Inflammatory macrophage treated with lipopolysaccharide for 1 hour (primary cell): ENCODE measurements at regions not wholly inside any gene's neighbourhood (a gene's known extent, or its start where the extent isn't known, plus 50 kb on each side); places are given as distances from the start of the nearest gene placed in this dataset.
"Not testable (repeated sequence)": the region's sequence is repeated elsewhere in the genome, so short reads cannot be mapped to it uniquely, and the experiment has no call there.

ENCODE experiments used
- DNase-seq, 2 donors: peaks; one replicate each; pipeline ENCODE4 v3.0.0-alpha.2; 2020 to 2022

- no peak for DNase-seq
Observed at GRCh38 chr3:147333098-147333497, 73.2 kb downstream of the ZIC4 start.

DNA sequence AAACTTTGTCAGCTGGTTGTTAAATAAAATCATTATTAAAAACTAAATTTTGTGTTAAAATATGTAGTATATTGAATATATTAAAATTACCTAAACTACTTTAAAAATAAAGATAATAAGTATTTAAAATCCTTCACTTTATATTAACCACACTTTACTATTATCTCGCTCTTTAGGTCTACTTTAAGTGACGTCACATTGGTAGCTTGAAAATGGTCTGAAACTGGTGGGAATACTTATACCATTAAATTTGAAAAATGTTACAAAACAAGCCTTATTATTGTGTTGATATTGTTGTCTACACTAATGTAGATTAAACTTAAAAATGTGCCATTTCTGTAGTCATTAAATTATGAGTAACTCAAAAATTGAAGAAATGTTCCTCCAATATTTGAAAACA, 77.6 kb downstream of the ZIC4 start:
- DNase-seq = no peak

DNA sequence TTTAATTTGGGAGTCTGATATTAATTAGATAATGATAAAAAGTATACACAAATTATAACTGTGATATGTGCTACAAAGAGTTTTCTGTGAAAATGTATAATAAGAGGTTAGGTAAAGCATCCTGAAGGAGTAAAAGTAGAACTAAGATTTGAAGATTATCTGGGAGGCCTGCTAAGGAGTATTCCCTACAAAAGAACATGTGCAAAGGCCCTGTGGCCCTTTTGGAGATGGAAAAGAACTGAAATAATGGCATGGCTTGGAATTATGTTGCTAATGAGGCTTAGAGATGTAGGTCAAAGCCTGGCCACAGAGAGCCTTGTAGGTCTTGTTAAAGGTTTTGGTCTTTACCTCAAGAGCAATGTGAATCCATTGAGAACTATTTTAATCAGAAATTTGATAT, 82.0 kb downstream of the ZIC4 start:
- DNase-seq = no peak

DNA sequence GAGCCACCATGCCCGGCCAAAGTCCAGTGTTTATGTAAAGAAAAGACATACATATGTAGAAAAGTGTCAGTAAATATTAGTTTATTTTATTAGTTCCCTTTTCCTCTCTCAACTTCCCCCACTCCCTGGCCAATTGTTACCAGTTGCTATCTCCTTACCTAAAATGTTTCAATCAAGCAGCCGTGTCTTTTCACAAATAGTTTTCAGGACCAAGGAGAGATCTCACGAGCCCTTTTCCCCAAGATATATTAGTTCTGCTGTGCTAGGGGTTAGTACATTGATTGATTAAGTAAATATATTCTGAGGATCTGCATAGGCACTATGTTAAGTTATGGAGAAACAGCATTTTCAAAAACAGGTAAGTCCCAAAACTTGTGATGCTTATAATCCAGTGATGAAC, 87.4 kb downstream of the ZIC4 start:
- no peak for DNase-seq

- not testable (repeated sequence) for DNase-seq
Observed at GRCh38 chr3:147317080-147317479, 89.3 kb downstream of the ZIC4 start.

GRCh38 chr3:147313513-147313912, 92.8 kb downstream of the ZIC4 start:
- DNase-seq = no peak

DNA sequence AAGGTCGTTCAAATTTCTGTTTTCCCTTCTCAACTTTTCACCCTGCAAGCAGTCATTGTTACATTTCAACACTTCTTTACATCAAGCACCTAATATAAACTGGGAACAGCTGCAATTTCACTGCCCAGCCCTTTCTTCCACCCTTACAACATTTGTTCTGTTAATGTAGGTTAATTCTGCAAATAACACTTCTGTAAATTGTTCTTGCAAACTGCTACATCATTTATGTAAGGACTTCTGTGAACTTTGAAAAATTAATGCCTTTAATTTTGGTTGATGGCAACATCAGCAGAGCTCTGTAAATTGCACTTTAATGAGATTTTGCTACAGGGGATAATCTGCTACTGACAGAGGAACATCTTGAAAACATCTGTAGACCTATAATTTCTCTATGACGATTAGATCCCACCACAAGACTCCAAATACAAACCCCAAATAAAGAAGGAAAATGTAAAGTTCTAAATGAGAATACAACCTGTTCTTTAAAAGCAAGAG, 93.5 kb downstream of the ZIC4 start:
- DNase-seq = no peak

GRCh38 chr3:147311716-147312115, 94.6 kb downstream of the ZIC4 start:
- DNase-seq = no peak

DNA sequence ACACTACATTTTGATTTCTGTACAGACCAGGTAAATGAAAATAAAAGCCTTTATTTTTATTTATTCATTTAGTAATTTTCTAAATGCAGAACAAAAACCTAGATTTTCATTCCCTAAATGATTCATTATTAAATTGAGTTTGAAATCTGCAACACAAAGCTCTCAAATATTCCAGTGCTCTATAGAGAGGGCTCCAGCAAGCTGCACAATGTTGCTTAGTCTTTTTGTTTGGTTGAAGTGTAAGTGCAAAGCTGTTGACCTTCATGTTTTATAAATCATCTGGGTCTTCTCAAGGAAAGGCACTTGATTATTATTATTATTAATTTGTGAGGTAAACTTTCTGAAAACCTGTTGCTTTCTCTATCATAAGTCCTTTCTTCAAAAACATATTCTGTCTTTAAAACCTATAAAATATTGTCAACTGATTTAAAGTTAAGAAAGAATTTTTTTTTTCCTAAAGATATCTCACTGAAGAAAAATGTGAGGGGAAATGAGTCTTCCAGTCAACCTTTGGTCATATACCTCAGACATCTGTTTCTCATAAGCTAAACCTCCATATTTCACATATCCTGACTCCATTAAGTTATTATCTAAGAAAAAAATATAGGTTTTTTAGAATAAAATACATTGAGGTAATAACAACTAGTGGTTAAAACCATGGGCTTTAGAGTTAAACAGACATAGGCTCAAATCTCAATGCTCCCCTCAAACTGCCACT, 100.7 kb downstream of the ZIC4 start:
- DNase-seq = no peak

GRCh38 chr3:147304756-147305155, 101.6 kb downstream of the ZIC4 start:
- no peak for DNase-seq

DNA sequence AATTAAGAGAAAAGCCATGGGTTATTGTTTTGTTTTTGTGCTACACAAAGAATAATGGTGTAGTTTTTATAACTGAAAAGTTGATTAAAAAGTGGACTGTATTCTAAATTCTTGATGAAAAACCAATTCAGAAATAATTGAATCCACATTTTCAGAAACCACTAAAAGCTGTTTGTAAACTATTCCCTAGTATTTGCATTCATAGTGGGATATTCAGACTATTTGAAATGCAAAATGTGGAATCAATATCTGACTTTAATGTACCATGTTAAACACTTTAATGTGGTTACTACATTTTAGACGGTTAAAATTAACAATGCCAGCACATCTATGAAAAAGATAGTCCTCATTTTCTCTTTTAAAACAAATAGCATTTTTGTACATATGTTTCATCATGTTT, 104.6 kb downstream of the ZIC4 start:
- no peak for DNase-seq

GRCh38 chr3:147299656-147300055, 106.7 kb downstream of the ZIC4 start:
- DNase-seq = no peak

DNA sequence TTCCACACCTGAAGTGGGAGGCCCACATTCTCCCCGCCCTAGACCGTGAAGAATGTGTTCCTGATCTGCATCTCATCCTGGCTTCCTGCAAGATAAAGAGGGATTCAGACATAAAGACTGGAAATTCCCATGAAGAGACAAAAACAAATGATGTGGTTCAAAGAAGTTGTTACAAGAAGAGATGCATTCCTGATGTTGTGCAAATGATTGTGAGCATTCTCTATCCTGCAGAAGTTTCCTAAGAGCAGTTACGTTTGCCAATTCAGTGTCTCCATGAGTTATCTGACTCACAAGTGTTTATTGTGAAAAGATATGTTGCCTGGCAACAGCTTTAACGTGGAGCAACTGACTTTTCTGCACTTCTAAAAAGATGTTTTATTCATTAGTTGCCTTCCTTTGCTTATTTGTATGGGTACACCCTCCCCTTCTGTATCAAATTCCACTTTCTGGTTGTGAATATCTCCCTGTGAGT, 107.8 kb downstream of the ZIC4 start:
- DNase-seq = no peak

DNA sequence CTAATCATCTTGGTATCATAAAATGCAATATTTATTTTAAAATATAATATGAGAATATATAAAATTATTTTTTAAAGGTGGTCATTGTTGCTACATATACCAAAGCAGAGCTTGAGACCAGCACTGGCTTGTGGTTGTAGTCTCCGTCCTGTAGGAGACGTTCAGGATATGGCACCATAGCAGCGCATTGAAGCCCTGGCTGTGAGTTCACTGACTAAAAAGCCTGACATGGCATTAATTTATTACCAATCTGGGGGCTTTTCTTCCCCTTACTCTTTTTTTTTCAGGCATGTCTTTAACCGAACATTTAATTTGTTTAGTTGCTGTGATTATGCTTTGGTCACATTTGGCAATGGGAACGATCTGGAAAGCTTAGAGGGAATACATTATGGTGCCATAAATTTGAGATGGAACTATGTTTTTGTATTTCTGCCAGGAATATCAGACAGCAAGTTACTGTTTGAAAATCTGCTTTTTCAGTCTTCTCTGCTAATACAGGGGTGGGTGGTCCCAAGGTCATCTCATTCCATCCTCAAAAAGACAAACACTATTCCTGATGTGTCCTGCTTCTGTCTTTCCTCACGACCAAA, 108.5 kb downstream of the ZIC4 start:
- DNase-seq = no peak

DNA sequence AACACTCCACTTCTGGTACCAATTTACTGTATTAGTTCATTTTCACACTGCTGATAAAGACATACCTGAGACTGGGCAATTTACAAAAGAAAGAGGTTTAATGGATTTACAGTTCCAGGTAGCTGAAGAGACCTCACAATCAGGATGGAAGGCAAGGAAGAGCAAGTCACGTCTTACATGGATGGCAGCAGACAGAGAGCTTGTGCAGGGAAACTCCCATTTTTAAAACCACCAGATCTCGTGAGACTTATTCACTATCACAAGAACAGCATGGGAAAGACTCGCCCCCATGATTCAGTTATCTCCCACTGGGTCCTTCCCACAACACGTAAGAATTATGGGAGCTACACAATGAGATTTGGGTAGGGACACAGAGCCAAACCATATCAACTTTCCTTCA, 119.0 kb downstream of the ZIC4 start:
- not testable (repeated sequence) for DNase-seq

DNA sequence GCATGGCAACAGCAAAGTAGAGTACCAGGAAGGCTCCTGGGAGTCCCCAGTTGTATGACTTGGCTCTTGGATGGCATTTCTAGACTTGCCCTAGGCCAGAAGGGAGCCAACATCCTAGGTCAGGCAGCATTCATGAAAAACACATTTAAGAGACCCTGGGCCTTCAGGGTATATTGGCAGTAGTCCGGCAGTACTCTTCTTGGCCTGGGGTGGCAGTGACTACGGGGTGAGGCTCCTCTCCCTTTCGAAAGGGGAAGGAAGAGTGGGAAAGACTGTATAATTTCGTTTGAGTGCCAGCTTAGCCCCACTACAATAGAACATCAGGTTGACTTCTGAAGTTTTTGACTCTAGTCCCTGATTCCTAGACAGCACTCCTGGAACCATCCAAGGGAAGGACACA, 136.4 kb downstream of the ZIC4 start:
- no peak for DNase-seq

GRCh38 chr3:147267434-147267833, 138.9 kb downstream of the ZIC4 start:
- DNase-seq = no peak

DNA sequence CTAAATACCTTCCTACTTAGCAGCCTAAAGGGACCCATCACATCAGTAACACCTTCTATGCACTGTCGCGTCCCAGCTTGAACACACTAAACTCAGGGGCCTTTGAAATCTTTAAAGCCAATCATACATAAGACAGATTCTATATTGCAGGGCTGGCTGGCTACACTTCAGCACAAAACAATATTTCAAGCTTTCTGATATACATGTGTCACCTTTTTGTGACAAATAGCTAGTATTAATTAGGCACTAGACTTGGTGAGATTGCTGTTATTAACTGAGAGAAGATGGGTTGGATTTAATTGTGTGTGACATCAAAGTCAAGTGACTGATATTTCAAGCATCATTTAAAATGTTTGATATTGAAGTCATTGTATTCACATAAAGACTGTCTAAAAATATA, 148.4 kb downstream of the ZIC4 start:
- no peak for DNase-seq

GRCh38 chr3:147256739-147257138, 149.6 kb downstream of the ZIC4 start:
- DNase-seq = no peak

DNA sequence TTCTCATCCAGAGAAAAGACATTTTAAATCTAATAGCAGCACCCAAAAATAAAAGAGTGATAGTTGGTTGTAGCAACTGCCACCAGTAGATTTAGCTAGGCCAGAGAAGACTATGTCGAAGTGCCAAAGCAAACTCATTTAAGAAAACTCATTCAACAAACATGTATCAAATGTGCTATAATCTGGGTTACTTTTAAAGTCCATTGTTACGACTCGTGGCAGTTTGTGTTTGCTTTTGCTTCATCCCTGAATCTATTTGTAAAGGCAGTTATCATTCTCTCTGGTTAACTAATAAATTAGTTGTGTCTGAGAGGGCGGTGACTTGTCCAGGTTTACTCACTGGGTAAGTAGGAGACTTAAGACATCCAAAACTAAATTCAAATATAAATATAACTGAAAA, 159.4 kb downstream of the ZIC4 start:
- no peak for DNase-seq

GRCh38 chr3:147245638-147246037, 160.7 kb downstream of the ZIC4 start:
- DNase-seq = not testable (repeated sequence)

GRCh38 chr3:147245022-147245421, 161.3 kb downstream of the ZIC4 start:
- not testable (repeated sequence) for DNase-seq

DNA sequence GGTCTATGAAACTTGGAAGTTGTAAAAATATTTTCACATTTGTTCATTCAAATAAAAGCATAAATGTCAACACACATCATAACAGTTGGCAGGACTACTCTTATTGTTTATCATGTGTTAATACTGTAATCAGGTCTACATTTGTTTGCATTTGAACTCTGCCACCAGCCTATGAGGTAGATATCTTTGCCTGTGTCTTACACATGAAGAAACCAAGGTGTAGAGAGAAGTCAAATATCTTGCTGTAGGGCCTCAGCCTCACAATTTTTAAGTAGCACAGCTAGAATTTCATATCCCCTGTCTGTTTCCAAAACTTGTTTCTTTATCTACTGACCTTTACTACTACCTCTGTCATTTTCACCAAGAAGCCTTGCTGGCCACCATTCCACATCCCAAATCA, 161.9 kb downstream of the ZIC4 start:
- DNase-seq = no peak

- no peak for DNase-seq
Observed at GRCh38 chr3:147240581-147240980, 165.8 kb downstream of the ZIC4 start.

DNA sequence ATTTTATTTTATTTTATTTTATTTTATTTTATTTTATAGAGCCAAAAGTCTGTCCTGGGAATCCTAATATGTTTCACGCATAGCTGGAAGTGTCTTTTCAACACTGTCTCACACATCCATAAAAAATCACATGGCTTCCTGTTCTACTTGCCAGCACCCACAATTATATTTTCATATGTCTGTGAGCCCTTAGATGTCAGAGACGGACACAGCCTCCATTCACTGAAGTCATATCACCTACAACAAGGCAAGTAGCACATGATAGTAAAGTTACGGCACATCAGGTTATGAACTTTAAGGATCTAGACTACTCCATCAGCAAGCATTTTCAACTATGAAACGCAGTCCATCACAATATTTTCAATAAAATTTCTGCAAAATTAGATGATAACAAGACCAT, 168.4 kb downstream of the ZIC4 start:
- no peak for DNase-seq
